ENCODE measurements at regions not wholly inside any gene's neighbourhood (a gene's known extent, or its start where the extent isn't known, plus 50 kb on each side); places are given as distances from the start of the nearest gene placed in this dataset.
"Not testable (repeated sequence)": the region's sequence is repeated elsewhere in the genome, so short reads cannot be mapped to it uniquely, and the experiment has no call there.

DNA sequence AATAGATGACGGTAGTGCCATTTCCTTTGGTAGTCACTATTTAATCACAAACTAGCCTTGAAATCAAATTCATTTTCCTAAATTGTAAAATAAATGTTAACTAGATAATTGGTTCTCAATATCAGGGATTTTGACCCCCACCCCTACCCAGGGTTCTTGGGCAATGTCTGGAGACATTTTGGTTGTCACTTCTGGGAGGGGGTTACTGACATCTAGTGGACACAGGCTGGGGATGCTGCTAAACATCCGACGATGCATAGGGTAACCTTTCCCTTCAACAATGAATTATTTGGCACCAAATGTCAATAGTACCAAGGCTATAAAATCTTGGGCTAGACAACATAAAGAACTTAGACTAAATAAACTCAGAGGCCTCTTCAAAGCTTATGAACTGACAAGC lies 285.8 kb upstream of the TRPC5 start:
- DNase-seq (ENCODE audit: low read depth, low spot score): no peak

DNA sequence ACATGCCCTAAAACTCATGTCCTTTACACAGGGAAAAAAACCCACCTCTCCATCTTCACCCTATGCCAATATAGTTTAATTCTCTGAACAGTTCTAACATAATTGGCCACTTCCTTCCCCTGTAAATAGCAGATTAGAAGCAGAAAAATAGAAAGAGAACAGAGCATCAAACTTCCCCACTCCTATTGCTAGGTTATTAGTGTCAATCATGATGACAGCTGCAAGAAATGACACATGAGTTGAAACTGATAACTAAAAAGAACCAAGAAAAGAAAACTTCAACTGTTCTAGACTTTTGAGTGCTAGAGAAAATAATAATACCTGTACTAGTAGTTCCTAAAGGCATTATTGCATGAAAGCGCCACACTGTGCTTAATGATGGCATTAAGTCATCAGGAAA lies 284.5 kb upstream of the TRPC5 start:
- no peak for DNase-seq (ENCODE audit: low read depth, low spot score)

DNA sequence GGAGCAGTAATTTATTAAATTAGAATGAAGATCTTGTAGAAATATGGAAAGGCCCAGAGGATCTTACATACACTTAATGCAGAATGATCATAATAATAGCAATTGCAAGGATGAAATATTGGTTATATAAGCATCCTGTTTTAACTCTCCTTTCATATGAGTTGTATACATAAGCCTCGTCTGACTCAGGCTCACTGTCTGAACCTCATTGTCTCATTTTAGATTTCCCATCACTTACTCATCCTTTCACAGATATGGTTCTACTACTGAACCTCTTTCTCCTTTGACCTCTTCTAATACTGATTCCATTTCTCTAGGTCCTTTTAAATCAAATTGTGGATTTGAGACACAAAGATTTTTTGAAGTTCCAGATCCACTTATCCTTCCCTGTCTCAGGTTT lies 277.3 kb upstream of the TRPC5 start:
- no peak for DNase-seq (ENCODE audit: low read depth, low spot score)

DNA sequence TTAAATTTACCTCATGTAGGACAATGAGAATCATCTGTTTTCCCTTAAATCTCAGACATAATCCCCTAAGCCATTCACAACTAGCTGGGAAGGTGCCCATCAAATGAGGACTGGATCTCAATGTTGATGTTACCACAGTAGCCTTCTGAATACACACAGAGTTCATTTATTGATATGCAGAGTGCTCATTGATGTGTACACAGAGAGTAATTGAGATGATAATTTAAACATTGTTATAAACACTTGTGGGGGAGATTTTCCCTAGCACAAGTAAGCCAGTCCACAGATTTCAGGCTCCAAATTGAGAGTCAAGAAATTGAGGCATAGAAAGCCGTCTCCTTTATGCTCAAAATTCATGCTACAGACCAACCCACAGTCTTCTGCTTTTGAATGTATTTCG lies 273.4 kb upstream of the TRPC5 start:
- no peak for DNase-seq (ENCODE audit: low read depth, low spot score)

DNA sequence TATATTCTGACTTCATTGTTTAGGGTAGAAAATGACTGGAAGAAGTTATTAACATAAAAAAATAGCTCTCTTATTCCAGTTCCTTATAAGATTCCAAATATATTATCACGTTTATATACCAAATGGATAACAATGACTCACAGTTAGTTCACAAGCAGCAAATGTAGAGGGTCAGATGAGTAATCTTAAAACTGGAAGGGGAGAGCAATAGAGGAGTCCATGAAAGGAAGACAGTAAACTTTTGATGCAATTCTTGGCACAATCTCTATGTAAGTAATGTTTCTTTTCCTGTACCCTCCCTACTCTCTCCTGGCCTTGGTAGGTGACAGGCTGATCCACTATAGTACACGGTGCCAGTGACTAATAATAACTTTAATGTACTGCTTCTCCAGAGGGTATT lies 259.0 kb upstream of the TRPC5 start:
- no peak for DNase-seq (ENCODE audit: low read depth, low spot score)

DNA sequence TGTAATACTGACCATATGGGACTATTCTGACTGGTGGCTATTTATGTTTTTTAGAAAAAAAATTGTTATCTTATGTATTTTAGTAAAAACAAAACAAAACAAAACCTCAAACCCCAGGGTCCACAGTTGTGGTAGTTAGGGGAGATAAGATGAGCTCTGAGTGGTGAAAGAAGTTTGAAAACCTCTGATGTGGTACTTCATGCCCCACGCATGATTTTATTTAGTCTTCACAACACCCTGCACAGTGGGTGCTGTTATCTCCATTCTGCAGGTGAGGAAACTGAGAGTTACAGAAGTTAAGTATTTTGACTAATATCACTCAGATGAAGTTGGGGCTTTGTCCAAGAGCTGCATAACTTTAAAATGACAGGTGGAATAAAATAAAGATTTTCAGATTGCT lies 230.6 kb upstream of the TRPC5 start:
- no peak for DNase-seq (ENCODE audit: low read depth, low spot score)

DNA sequence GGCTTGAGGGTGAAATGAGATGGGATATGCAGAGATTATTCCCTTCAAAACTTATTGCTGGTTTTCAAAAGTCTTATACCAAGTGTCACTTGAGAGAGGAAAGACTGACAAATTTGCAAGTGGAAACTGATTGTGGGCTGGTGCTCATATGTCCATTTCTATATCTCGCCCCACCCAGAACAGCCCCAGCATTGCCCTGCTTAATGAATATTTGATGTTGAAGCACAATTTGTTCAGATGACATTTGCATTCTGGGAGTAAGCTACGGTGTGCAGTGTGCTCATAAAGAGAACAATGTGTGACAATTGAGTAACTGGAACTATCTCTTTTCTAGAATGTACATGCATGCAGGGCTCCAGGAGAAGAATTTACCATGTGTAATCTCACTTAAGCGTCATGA lies 223.5 kb upstream of the TRPC5 start:
- no peak for DNase-seq (ENCODE audit: low read depth, low spot score)

DNA sequence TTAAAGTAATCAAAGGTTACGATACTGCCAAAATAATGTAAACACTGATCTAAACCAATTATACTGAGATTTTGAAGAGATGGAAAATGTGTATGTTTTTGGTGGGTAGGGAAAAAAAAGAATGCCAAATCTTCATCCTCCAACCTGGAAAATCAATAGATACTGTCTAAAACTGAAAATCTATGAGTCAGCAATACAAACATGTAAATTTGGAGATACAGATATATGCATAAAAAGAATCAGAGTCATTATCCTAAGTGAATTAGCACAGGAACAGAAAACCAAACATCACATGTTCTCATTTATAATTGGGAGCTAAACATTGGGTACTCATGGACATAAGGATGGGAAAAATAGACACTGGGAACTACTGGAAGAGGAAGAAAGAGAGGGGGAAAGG lies 197.4 kb upstream of the TRPC5 start:
- DNase-seq (ENCODE audit: low read depth, low spot score): no peak

DNA sequence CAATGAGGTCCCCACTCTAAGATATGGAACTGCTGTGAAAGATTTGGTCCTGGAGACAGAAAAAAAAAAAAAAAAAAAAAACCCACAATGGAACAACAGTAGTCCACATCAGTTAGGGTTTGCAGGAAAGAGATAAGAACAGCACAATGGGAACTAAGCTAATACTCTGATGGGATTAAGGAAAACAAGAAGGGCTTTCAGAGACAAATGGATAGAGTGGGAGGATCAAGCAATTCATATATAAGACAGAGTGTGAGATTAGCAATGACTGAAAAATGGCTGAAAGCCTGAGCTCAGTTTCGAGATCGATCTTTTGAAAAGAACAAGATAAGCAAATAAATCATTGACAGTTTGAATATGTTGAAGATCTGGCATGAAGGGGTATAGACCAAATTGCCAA lies 188.4 kb upstream of the TRPC5 start:
- no peak for DNase-seq (ENCODE audit: low read depth, low spot score)

DNA sequence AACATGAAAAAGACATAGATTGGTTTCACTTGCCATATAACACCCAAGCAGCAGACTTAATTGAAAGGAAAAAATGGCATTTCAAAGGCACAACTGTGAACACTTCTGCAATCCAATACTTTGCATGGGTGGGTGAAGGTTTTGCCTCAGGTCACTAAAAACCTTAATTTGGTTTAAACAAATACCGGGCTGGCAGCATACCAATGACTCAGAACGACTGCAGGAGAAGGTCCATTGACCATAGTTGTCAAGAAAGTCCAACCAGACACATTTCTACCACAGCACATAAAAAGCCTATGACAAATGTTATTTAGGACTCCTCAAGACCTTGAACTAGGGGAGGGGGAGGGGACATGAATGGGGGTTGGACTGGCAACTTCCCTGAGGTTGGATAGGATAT lies 183.6 kb upstream of the TRPC5 start:
- no peak for DNase-seq (ENCODE audit: low read depth, low spot score)

DNA sequence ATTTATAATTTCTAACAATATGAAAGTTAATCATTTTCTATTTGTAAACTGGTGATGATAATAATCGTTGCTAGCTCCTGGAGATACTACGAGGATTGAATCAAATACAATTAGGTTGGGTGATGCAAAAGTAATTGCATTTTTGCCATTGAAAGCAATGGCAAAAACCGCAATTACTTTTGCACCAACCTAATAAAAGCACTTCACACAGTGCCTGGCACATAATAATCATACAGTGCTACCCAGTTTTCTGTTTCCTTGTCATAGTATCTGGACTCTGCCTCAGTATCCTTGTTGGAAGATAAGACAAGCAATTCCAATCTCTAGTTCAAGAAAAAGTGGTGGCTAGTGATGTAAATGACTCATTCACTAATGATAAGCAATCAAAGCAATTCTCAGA lies 176.8 kb upstream of the TRPC5 start:
- no peak for DNase-seq (ENCODE audit: low read depth, low spot score)

DNA sequence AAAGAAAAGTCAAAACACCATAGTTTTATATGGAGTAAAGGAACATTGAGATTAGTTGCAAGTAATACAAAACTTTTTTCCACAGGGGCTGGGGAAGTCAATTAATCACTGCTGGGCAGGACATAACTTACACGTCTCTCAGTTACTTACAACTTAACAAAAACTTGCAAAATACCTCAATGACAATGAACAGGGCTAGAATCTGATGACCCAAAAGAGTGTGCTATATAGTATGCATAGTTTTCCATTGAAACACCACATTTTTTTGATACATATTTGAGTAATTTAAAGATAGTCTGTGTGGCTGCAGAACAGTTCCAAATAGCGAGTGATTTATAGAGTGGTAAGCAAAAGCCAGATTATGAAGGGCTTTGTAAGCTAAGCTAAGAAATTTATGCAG lies 172.3 kb upstream of the TRPC5 start:
- no peak for DNase-seq (ENCODE audit: low read depth, low spot score)

DNA sequence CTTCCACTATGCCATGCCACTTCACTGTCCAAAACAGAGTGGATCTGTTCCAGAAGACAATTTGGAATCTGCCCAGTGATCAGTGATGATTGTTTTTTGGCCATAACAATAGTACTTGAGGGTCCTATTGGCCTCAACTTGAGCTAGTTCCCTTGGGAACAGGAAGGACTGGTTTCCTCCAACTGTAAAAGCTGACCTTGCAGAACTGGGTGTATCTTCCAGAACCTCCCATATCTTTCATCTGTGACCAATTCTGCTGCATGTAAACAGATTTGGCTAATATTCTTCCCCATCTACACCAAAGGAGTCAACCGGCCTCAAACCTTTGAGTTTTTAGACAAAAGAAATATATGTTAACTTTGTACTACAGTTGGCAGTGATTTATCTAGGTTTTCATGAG lies 165.1 kb upstream of the TRPC5 start:
- no peak for DNase-seq (ENCODE audit: low read depth, low spot score)

DNA sequence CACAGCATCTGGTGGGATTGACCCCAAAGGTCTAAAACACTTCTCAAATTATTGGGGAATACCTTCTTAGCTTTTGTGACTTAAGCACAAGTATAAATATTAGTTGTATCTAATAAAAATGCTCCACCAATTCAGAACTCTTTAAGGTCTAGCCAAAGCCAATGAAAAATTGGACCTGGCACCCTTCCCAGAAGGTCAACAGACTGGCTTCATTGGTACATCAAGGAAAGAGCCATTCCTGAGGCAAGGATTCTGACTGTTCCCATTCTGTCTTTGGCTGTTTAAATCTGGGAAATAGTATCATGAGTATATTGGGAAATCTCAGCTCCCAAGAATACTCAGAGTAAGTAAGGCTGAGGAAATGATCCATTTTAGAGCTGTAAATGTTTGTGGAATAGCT lies 153.0 kb upstream of the TRPC5 start:
- no peak for DNase-seq (ENCODE audit: low read depth, low spot score)

DNA sequence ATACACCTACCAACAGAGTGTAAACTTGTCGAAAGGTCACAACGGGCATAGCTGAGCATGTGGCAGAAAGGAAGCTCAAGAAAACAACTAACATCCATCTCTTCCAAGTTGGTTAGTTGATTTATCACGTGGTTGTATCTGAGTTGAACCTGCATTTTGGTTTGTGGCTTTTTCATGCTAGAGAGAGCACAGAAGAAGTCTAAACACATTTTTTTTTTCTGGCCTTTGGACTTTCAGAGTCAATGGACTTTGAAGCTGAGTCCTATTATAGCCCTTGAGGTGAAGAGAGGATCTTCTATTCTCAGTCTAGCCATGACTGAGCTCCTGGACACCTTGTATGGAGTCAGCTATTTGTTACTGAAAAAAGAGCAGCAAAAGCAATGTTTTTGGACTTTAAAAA lies 150.6 kb upstream of the TRPC5 start:
- no peak for DNase-seq (ENCODE audit: low read depth, low spot score)

DNA sequence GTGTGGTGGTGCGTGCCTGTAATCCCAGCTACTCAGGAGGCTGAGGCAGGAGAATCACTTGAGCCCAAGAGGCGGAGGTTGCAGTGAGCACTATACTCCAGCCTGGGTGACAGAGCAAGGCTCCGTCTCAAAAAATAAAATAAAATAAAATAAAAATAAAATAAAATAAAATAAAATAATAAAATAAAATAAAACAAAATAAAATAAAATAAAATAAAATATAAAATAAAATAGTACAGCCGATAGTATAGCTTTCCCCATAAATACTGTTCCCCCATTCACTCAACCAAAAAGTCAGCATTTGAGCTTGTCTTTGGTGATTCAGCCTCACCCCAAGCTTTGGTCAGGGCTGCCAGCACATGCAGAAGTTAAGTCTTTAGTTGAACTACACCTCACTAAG lies 144.2 kb upstream of the TRPC5 start:
- DNase-seq (ENCODE audit: low read depth, low spot score): not testable (repeated sequence)

DNA sequence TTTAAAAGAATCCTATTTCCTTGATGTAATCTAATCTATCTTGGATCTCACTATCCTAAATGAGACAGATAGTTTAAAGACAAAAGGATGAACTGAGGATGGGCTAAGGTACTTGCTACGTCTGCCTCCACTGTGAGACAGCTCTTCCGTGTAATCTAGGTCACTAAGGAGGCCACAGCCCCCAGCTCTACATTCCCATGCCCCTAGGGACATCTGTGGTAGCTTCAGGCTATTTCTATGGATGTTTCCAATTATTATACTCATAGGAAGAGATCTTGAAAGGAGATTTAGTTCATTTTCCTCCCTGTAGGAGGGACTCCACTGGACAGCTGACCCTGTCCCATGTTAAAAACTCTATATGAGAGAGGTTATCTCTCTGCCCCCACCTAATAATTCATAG lies 140.8 kb upstream of the TRPC5 start:
- no peak for DNase-seq (ENCODE audit: low read depth, low spot score)

DNA sequence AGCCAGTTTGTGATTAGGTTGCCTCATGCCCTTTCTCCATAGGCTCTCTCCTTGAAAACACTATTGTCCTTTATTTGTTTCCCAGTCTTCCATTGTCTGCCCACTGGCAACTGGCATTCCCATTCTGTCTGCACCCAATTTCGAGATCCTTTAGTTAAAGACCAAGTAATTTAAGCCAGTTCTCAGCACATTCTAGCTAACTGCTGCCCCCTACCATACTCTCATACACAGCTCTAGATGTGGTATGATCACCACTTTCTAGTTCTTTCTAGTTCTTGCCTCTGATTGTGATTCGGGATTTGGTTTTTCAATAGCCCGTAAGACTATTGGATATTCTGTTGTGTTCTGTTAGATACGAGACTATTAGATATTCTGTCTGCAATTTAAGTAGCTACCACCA lies 135.8 kb upstream of the TRPC5 start:
- no peak for DNase-seq (ENCODE audit: low read depth, low spot score)

DNA sequence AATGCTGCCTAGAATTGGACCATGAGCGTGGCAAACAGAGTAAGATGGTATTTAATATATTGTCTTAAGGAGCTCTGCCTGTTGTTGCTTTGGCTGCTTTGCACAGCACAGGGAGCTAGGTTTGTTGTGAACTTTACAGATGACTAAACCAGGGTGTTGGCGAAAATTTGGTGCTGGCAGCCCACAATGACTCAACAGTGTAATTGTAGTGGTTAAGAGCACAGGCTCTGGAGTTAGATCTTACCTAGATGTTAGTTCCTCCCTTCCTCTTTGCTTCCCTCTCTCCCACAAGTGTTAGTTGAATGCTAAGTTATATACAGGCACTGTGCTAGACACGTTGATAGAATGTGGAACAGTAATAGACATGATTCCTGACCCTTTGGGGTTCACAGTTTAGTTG lies 128.9 kb upstream of the TRPC5 start:
- no peak for DNase-seq (ENCODE audit: low read depth, low spot score)

DNA sequence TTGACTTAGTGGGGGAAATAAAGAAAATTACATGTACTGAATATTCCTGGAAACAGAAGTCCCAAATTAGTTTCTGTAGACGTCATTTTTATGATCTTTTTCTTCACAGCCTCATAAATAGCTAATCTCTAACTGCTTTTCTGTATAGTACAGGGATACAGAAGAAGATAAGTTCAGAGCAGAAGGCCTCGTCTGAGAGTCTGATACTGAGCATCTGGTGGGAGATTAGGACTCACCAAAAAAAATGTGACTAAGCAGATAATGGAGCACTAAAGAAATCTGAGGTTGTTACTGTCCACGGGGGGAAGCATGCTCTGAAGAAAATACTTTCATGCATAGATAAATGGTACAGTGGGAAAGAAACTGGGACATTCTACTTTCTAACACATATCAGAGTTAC lies 115.3 kb upstream of the TRPC5 start:
- DNase-seq (ENCODE audit: low read depth, low spot score): no peak

DNA sequence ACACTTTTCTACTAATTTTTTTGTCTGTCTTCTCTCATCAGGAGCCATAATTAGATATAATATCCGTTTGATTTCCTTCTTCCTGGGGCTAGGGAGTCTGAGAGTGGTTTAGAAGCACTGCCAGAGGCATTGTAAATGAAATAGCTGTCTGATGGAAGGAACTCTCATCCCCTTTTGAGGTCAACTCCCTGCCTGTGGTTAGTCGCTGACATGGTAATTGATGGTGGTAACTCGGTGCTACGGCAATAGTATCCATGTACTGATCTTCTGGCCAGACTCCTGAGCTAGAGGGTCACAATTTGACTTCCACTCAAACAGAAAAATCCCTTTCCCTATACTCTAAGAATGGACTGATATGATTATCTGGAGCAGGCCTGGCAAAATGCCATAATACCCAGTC lies 108.1 kb upstream of the TRPC5 start:
- DNase-seq (ENCODE audit: low read depth, low spot score): no peak

DNA sequence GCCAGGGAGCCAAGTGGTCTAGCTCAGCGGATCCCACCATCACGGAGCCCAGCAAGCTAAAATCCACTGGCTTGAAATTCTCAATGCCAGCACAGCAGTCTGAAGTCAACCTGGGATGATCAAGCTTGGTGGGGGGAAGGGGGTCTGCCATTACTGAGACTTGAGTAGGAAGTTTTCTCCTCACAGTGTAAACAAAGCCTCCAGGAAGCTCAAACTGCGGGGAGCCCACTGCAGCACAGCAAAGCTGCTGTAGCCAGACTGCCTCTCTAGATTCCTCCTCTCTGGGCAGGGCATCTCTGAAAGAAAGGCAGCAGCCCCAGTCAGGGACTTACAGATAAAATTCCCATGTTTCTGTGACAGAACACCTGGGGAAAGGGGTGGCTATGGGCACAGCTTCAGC lies 98.8 kb upstream of the TRPC5 start:
- peak; percentile 15 for DNase-seq (ENCODE audit: low read depth, low spot score)

DNA sequence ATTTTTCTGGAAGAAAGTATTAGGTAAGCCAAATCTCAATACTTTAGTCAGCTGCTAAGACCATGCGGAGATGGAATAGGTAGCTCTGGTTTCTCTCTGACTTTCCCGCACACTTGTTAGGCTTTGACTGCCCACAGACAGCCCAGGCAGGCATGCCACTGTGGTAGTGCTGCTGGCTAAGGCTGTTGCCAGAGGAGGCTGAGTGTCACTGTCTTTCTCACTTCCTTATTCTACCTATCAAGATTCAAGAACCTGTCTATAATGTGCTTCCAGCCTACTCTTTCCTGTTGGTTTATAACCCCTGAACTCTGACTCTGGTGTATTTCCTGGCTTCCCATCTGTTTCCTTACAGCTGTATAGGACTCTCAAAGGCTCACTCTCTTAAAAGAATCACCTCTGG lies 81.8 kb upstream of the TRPC5 start:
- no peak for DNase-seq (ENCODE audit: low read depth, low spot score)

DNA sequence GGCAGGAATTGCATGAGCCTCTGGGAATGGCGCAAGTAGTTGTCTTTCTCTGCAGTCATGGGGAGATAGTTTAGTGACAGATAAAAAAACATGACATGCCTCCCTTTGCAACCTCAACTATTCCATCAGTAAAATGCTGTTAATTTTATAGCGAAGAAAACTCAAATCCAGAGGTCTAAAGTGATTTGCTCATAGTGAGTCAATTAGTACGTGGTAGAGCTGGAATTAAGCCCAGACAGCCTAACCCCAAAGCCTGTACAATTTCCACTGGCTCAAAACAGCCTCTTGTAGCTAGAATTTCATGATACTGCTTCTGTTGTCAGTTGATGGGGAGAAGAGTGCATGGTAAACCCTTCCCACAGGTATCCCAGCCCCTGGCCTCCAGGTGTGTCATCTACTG lies 81.3 kb upstream of the TRPC5 start:
- DNase-seq (ENCODE audit: low read depth, low spot score): no peak

DNA sequence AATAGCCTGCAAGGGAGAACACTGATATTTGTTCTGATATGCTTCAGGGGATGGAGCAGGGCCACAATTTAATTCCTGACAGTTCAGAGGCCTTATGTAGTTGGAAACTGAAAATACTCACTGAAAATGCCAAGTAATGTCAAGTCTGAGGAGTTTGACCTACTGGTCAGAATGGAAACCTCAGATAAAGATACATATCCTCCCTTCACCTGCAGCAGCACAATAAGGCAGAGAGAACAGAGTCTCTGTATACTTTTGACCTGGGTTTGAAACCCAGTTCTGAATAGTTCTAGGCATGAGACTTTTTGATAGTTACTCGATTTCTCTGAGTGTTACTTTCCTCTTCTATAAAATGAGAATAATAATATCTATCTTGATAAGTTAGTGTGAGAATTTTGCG lies 65.8 kb upstream of the TRPC5 start:
- DNase-seq (ENCODE audit: low read depth, low spot score): no peak

All from ELF-1 (cell line).